Caco-2 (cell line): ENCODE measurements at regions not wholly inside any gene's neighbourhood (a gene's known extent, or its start where the extent isn't known, plus 50 kb on each side); places are given as distances from the start of the nearest gene placed in this dataset.

Source experiments
- BruUV-seq: library from RNA; stranded (reverse); fragments of 400-500 nt; replicated peaks from 2 replicates; lab custom pipeline; 2021; lab: Mats Ljungman, UMichigan
- CTCF ChIA-PET: fragments of 300-600 bp; sonication (Branson Sonifier 250); formaldehyde crosslinking; loops from one replicate; lab custom pipeline; 2022; ENCODE audit warnings: antibody characterized with exemption; lab: Charles Lee
- POLR2A ChIA-PET: fragments of 300-600 bp; sonication (Branson Sonifier 250); formaldehyde crosslinking; loops from one replicate; lab custom pipeline; 2022; ENCODE audit warnings: antibody characterized with exemption; lab: Charles Lee
- DNase-seq, 2 experiments: peaks; one replicate each; pipeline versions ENCODE4 v3.0.0 to v3.0.0-alpha.2; 2020 to 2022
- H3K27me3 ChIP-seq: replicated peaks from 2 replicates; pipeline ENCODE4 v1.6.0; 2011; ENCODE audit warnings: low read length; ENCODE audit not compliant: control insufficient read depth, insufficient read depth
- H3K36me3 ChIP-seq: 2 replicates; pipeline ENCODE4 v1.5.1; 2011; ENCODE audit warnings: low read length; ENCODE audit not compliant: control insufficient read depth, insufficient read depth
- H3K4me1 ChIP-seq: fragments of 250-450 bp; sonication (Bioruptor Pico); 2 replicates; pipeline ENCODE4 v1.5.1; 2020; ENCODE audit warnings: mild to moderate bottlenecking
- H3K4me3 ChIP-seq: 2 replicates; pipeline ENCODE4 v1.5.1; 2011; ENCODE audit warnings: low read depth, mild to moderate bottlenecking, control low read depth, low read length
- H3K9me3 ChIP-seq: fragments of 250-450 bp; sonication (Bioruptor Pico); 2 replicates; pipeline ENCODE4 v1.5.1; 2020; ENCODE audit warnings: mild to moderate bottlenecking, moderate library complexity
- H3K27ac Mint-ChIP-seq: one replicate; pipeline ENCODE4 v1.8.0; 2022; ENCODE audit warnings: mixed read lengths; ENCODE audit not compliant: unreplicated experiment
- H3K27me3 Mint-ChIP-seq: one replicate; pipeline ENCODE4 v1.8.0; 2022; ENCODE audit warnings: mixed read lengths; ENCODE audit not compliant: insufficient read depth, unreplicated experiment
- H3K36me3 Mint-ChIP-seq: one replicate; pipeline ENCODE4 v1.8.0; 2022; ENCODE audit warnings: mild to moderate bottlenecking, mixed read lengths; ENCODE audit not compliant: insufficient read depth, unreplicated experiment
- H3K4me1 Mint-ChIP-seq: one replicate; pipeline ENCODE4 v1.8.0; 2022; ENCODE audit warnings: low read depth, mixed read lengths; ENCODE audit not compliant: unreplicated experiment
- H3K4me3 Mint-ChIP-seq: one replicate; pipeline ENCODE4 v1.8.0; 2022; ENCODE audit warnings: mild to moderate bottlenecking, moderate library complexity, mixed read lengths; ENCODE audit not compliant: unreplicated experiment
- H3K9me3 Mint-ChIP-seq: one replicate; pipeline ENCODE4 v1.8.0; 2022; ENCODE audit warnings: mixed read lengths; ENCODE audit not compliant: unreplicated experiment
- CTCF ChIP-seq, 2 experiments: fragments of 200-600 bp in 1 of 2; IDR thresholded peaks; 1 replicate in 1 of 2; 2 replicates in 1 of 2; pipeline versions ENCODE4 v1.5.1 to v1.8.0; 2011 to 2022; ENCODE audit warnings: antibody characterized with exemption in 1 of 2, control low read depth in 1 of 2, inconsistent platforms in 1 of 2, low read depth in 1 of 2, low read length in 1 of 2, mild to moderate bottlenecking in 1 of 2, moderate library complexity in 1 of 2; ENCODE audit not compliant: insufficient read depth in 1 of 2, severe bottlenecking in 1 of 2, unreplicated experiment in 1 of 2
- intact Hi-C: fragments of 100-400 bp; cut with micrococcal nuclease; formaldehyde crosslinking; loops from one replicate; pipeline ENCODE4 v1.10.0; 2022; ENCODE audit not compliant: unreplicated experiment

- H3K27ac Mint-ChIP-seq: no peak overlapping the region
- no peaks in the 10 kb centered on the region for H3K27me3 ChIP-seq
- H3K4me3 Mint-ChIP-seq: no peak overlapping the region
- POLR2A ChIA-PET: no interaction called here
- TF ChIP-seq CTCF (IDR thresholded peaks at IDR 0.05; ENCODE audit: insufficient read depth in 1 of 2, low read depth in 1 of 2, low read length in 1 of 2, severe bottlenecking in 1 of 2, unreplicated experiment in 1 of 2): no peak
- no peaks in the 10 kb centered on the region for H3K9me3 ChIP-seq
- no peaks in the 10 kb centered on the region for H3K4me1 Mint-ChIP-seq
- intact Hi-C loops: no loop called here
- H3K9me3 Mint-ChIP-seq: no peaks in the 10 kb centered on the region
- H3K27me3 Mint-ChIP-seq: no peaks in the 10 kb centered on the region
- H3K4me3 ChIP-seq: no peak overlapping the region
- BruUV-seq: no TSS peak
- H3K4me1 ChIP-seq: no peaks in the 10 kb centered on the region
- CTCF ChIA-PET: no interaction called here
- no peaks in the 10 kb centered on the region for H3K36me3 ChIP-seq
- no peak for DNase-seq
- no peaks in the 10 kb centered on the region for H3K36me3 Mint-ChIP-seq
These were observed 582.9 kb upstream of the ANKRD30A start for GRCh38 chr10:36542493-36542892.

GRCh38 chr10:36540611-36541010, 584.8 kb upstream of the ANKRD30A start:
- no peaks in the 10 kb centered on the region for H3K36me3 Mint-ChIP-seq
- no TSS peak for BruUV-seq
- H3K27me3 Mint-ChIP-seq: no peaks in the 10 kb centered on the region
- ChIA-PET POLR2A (no interaction called here), CTCF (no interaction called here)
- H3K36me3 ChIP-seq: no peaks in the 10 kb centered on the region
- H3K4me3 ChIP-seq: no peak overlapping the region
- H3K4me1 Mint-ChIP-seq: no peaks in the 10 kb centered on the region
- H3K9me3 ChIP-seq: no peaks in the 10 kb centered on the region
- TF ChIP-seq CTCF (IDR thresholded peaks at IDR 0.05; ENCODE audit: insufficient read depth in 1 of 2, low read depth in 1 of 2, low read length in 1 of 2, severe bottlenecking in 1 of 2, unreplicated experiment in 1 of 2): no peak
- no peak for DNase-seq
- H3K9me3 Mint-ChIP-seq: no peaks in the 10 kb centered on the region
- no peak overlapping the region for H3K27ac Mint-ChIP-seq
- no peaks in the 10 kb centered on the region for H3K4me1 ChIP-seq
- intact Hi-C loops: no loop called here
- H3K27me3 ChIP-seq: no peaks in the 10 kb centered on the region
- no peak overlapping the region for H3K4me3 Mint-ChIP-seq

- POLR2A ChIA-PET: no interaction called here
- no TSS peak for BruUV-seq
- peak in 1 of 2 experiments; percentile 10 for DNase-seq
These were observed 586.3 kb upstream of the ANKRD30A start for GRCh38 chr10:36538953-36539586.

More at GRCh38 chr10:36538953-36539586, 586.3 kb upstream of the ANKRD30A start:
- Mint-ChIP-seq H3K27ac (no peak overlapping the region), H3K4me1 (no peaks in the 10 kb centered on the region), H3K36me3 (no peaks in the 10 kb centered on the region), H3K9me3 (no peaks in the 10 kb centered on the region), H3K4me3 (no peak overlapping the region), H3K27me3 (no peaks in the 10 kb centered on the region)
- H3K9me3 ChIP-seq: no peaks in the 10 kb centered on the region
- H3K36me3 ChIP-seq: no peaks in the 10 kb centered on the region
- H3K4me1 ChIP-seq: no peaks in the 10 kb centered on the region
- no peaks in the 10 kb centered on the region for H3K27me3 ChIP-seq
- CTCF ChIA-PET: no interaction called here
- intact Hi-C loops: no loop called here
- H3K4me3 ChIP-seq: no peak overlapping the region
- no peak for TF ChIP-seq CTCF (IDR thresholded peaks at IDR 0.05; ENCODE audit: insufficient read depth in 1 of 2, low read depth in 1 of 2, low read length in 1 of 2, severe bottlenecking in 1 of 2, unreplicated experiment in 1 of 2)
